ENCODE measurements at regions not wholly inside any gene's neighbourhood (a gene's known extent, or its start where the extent isn't known, plus 50 kb on each side); places are given as distances from the start of the nearest gene placed in this dataset.

GRCh38 chr12:58139894-58140293, 198.5 kb downstream of the ATP23 start:
- DNase-seq: no peak

DNA sequence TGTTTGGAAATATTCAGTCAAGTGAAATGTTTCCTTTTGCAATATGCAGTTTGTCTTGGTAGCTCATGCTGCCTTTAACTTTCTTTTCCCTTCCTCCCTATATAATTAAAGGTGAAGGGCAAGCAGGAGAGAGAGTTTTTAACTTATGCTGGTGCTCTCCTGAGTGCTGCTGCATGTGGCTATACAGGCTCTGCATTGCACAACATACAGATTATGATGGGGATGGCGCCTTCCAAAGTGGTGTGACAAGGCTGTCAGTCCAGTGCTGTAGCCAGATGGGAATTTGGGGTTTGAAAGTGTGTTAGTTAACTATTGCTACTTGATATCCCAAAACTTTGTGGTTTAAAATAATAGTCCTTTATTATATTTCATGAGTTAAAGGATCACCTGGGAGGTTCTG, 199.0 kb downstream of the ATP23 start:
- DNase-seq: no peak

GRCh38 chr12:58142991-58143390, 201.6 kb downstream of the ATP23 start:
- no peak for DNase-seq

DNA sequence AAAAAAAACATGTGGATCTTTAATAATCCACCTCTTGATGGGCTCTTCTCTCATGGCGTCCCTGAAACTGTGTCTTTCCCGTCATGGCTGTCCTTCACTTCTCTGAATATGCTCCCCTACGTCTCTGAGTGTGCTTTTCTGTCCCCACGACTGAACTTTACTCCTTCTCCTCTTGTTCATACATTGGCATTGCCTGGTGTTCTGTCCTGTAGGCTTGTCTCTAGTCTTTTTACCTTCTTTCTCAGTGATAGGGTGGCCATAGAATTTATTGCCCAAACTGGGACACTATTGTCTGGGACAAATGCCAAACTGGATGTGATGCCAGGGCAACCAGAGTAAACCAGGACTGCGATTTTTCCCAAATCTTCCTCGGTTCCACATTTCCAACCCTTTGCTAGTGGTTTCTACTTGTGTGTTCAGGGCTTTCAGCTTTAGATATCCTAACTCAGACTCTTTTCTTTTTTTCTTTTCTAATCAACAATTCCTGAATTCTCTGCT, 202.2 kb downstream of the ATP23 start:
- DNase-seq: no peak

- no peak for DNase-seq
Observed at GRCh38 chr12:58148405-58148804, 207.0 kb downstream of the ATP23 start.

DNA sequence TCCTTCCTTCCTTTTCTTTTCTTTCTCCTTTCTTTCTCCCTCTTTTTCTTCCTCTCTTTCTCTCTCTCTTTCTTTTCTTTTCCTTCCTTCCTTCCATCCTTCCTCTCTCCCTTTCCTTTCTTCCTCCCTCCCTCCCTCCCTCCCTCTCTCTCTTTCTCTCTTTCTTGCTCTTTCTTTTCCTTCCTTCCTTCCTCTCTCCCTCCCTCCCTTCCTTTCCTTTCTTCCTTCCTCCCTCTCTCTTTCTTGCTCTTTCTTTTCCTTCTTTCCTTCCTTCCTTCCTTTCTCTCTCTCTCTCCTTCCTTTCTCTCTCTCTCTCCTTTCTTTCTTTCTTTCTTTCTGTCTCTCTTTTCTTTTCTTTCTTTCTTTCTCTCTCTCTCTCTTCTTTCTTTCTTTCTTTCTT, 207.6 kb downstream of the ATP23 start:
- DNase-seq: no peak

DNA sequence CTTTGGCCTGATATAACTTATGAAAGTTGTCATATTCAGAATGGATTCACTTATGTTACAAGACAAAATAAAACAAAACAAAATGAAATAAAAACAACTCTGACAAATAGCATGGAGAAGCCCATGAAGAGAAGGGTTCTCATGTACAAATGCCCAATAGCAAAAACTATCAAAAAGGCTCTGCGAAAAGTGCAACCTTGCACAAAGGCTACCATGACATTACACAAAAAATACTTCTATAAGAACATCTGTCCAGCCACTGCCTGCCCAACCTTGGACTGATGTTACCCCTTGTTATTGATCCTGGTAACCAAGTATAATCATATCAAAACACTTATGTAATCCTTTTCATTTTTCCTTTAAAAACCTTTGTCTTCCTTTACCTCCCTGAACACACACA, 213.0 kb downstream of the ATP23 start:
- DNase-seq: no peak

GRCh38 chr12:58156697-58157096, 215.3 kb downstream of the ATP23 start:
- DNase-seq: no peak

DNA sequence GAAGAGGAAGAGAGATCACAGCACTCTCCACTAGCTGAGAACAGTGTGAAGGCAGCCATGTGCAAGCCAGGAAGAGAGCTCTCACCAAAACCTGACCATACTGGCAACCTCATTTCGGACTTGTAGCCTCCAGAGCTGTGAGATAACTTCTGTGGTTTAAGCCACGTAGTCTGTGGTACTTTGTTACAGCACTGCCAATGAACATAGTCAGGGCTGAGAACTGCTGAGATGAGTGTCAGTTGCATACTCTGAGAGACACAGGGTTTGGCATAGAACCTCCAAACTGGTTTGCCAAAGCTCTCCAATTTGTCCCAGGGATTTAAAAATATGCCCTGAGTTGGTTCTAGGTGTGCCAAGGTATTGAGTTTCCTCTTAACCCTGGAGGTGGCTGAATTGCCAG, 218.6 kb downstream of the ATP23 start:
- DNase-seq: no peak

DNA sequence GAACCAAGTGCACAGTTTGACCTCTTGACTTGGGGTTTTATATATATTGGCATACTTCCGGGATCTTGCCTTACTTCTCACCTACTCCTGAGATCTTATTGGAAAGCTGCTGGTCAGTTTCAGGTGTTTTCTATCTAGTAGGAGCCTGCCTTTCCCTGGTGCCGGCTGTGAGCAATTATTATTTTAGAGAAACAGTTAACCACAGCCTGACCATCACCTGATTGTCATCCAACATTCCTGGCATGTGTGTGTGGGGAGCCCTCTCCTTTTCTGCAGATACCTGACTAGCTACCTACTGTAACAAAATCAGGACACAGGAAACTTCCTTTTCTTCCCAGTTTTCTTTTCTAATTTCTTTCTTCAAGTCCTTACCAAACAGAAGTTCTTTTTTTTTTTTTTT, 220.4 kb downstream of the ATP23 start:
- no peak for DNase-seq

GRCh38 chr12:58163021-58163420, 221.7 kb downstream of the ATP23 start:
- DNase-seq: no peak

DNA sequence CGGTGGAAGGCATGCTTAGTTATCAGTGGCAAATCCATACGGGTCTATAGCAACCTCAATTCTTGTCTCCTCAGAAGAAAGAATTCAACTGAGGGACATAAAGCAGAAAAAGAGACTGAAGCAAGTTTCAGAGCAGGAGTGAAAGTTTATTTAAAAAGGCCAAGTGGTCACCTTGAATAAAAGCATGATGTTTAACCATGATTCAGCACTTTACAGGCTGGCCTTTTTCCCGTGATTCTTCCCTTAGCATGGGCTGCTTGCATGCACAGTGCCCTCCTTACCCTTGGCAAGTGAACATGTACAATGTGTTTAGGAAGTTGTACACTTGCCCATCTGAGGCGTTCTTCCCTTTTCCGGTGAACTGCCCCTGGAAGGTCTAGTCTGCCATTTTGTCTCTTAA, 225.3 kb downstream of the ATP23 start:
- no peak for DNase-seq

DNA sequence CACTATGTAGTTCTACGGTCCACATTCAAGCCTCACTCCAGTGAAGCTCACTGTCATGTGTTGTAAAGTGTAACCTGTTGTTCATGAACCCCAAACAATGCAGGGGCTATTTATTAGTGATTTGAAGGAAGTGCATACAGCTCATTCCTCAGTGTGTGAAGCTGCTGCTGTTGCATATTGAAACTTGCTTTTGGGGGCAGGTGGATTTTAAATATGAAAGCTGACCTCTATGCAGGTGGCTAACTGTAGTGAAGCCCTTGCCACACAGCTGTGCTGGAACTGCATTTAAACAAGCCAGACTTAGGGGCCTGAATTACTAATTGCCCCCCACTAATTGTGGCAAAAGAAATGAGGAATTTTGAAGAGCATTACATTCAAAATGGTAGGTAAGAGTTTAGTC, 226.3 kb downstream of the ATP23 start:
- DNase-seq: no peak

DNA sequence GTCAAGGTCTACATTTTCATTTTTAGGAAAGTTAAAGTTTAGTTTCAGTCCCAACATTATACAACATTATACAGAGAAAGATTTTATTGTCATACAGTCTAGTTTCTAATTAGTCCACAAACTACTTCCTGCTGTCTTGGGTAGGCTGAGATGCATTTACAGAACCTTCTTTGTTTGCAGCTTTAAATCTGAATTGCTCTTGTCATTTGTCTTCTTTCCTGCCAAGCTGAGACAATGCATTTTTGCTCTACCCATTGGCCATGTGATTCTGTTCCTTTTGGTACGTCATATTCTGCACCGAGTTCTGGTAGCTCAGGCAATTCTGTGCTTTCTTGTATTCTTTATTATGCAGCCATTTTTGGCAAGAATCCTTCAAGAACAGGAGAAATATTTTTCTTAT, 228.5 kb downstream of the ATP23 start:
- DNase-seq: no peak

DNA sequence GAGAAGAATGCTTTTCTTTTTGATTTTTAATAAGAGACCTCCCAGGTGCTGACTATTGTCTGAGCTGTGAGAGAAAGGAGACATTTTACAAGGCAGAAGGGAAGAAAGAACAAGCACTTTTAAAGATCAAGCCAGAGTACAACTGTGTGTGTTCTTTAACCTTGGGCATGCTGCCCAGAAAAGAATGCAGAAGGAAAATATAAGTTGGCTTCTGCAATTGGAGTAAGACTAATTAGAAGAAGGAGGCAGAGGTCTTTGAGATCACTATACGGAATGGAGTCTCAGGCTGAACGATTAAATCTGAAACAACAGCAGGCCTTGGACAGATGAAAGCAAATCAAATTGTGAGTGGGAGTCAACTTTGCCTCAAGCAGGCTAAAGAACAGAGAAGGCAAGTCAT, 230.5 kb downstream of the ATP23 start:
- no peak for DNase-seq

DNA sequence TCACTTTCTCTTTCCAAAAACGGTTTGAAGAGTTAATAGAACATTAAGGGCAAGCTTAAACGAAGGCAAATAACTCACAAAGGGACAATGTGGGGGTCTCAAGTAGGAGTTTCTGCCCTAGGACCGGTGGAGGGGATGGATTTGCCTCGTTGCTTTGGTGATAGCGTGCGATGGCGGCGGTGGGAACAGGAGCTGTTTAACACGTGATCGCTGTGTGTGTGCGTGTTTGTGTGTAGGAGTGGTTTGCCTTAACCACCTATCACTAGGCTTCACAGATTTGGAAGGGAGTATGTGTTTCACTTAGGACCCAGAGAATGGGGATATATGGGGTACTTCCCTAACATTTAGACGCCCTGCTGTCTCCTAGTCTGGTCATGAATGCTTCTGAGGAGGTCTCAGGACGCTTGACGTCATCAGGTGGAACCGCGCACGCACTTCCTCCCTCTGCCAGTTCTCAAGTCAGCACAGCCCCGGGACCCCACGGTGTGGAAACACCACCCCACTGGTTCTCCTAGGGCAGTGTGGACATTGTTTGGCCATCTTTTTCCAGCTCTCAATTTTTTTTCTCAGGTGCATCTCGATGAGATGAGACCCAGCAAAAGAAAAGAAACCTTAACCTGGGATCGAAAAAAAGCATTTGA, 231.2 kb downstream of the ATP23 start:
- no peak for DNase-seq

GRCh38 chr12:58174316-58174715, 232.9 kb downstream of the ATP23 start:
- DNase-seq: no peak

GRCh38 chr12:58176296-58176869, 235.0 kb downstream of the ATP23 start:
- DNase-seq: no peak

DNA sequence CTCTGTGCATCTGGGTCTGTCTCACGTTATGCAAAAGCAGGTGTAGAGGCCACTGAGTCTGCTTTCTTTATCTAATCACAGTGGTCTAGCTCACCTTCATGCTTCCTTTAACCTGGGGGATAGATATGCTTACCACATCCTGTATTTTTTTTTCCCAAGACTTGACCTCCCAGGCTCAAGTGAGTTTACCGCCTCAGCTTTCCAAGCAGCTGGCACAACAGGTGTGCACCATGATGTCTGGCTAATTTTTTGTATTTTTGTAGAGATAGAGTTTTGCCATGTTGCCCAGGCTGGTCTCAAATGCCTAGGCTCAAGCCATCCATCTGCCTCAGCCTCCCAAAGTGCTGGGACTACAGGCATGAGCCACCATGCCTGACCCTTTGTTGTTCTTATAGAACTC, 236.0 kb downstream of the ATP23 start:
- no peak for DNase-seq

DNA sequence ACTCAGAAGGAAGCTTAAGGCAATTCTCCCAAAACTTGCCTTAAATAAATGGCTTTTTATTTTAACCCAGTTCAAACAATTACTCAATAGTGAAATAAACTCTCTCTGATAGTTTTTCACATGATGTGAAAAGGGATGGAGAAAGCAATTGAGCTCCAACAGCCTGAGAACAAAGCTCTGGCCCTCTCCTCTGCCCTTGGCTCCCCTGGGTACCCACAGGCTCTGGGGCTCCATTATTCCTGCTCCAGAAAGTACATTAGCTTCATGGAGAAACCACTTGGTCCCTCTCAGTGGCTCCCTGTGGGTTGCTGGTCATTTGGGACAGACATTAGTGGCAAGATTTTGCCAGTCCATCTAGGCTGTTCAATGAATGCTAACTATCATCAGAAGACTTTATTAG, 242.8 kb downstream of the ATP23 start:
- DNase-seq: no peak

GRCh38 chr12:58186401-58186800, 245.0 kb downstream of the ATP23 start:
- no peak for DNase-seq

GRCh38 chr12:58186914-58187313, 245.5 kb downstream of the ATP23 start:
- no peak for DNase-seq

GRCh38 chr12:58189030-58189429, 247.7 kb downstream of the ATP23 start:
- no peak for DNase-seq

GRCh38 chr12:58189893-58190292, 248.5 kb downstream of the ATP23 start:
- DNase-seq: no peak

- DNase-seq: no peak
Observed at GRCh38 chr12:58190618-58191017, 249.3 kb downstream of the ATP23 start.
